ENCODE measurements at regions not wholly inside any gene's neighbourhood (a gene's known extent, or its start where the extent isn't known, plus 50 kb on each side); places are given as distances from the start of the nearest gene placed in this dataset.

DNA sequence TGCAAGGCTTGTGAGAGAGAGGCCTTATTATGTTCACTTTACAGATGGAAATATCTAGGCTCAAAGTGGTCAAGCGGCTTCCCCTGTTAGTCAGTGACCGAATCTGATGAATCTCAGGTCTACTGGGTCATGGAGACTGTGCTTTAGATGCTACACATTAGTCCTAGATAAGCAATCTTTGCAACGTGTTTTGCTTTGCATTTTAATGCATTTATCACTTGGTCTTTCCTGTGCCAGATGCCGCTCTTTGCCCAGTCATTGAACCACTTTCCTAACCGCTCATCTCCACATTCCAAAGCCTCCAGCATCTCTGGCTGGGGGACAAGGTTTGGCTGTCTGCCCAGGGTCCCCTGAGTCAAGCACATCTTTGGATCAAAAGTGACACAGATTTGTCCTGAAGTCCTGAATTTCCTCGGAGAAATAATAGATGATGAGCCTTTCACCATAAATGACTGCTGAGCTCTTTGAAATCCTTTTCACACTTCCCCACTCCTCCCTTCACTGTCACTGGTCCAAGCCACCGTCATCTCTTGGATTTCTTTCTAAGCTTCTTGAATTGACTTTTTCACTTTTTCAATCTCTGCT, 96.0 kb upstream of the USP24 start:
- TF ChIP-seq POLR2A (IDR thresholded peaks at IDR 0.05) (no peak), CTCF (IDR thresholded peaks at IDR 0.05) (no peak)

Data from testis (tissue), 2 donors.